ENCODE measurements at regions not wholly inside any gene's neighbourhood (a gene's known extent, or its start where the extent isn't known, plus 50 kb on each side); places are given as distances from the start of the nearest gene placed in this dataset.

GRCh38 chr15:95922431-95922830 lies 408.1 kb upstream of the NR2F2 start (continued):
- TF ChIP-seq, protein P1, sequence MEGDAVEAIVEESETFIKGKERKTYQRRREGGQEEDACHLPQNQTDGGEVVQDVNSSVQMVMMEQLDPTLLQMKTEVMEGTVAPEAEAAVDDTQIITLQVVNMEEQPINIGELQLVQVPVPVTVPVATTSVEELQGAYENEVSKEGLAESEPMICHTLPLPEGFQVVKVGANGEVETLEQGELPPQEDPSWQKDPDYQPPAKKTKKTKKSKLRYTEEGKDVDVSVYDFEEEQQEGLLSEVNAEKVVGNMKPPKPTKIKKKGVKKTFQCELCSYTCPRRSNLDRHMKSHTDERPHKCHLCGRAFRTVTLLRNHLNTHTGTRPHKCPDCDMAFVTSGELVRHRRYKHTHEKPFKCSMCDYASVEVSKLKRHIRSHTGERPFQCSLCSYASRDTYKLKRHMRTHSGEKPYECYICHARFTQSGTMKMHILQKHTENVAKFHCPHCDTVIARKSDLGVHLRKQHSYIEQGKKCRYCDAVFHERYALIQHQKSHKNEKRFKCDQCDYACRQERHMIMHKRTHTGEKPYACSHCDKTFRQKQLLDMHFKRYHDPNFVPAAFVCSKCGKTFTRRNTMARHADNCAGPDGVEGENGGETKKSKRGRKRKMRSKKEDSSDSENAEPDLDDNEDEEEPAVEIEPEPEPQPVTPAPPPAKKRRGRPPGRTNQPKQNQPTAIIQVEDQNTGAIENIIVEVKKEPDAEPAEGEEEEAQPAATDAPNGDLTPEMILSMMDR (CRISPR knock-in tag; IDR thresholded peaks at IDR 0.05) = peak; percentile 50
- TF ChIP-seq ZNF709 (CRISPR knock-in tag; IDR thresholded peaks at IDR 0.05) = no peak
- TF ChIP-seq ZFAT (CRISPR knock-in tag; conservative IDR thresholded peaks at IDR 0.05) = no peak

DNA sequence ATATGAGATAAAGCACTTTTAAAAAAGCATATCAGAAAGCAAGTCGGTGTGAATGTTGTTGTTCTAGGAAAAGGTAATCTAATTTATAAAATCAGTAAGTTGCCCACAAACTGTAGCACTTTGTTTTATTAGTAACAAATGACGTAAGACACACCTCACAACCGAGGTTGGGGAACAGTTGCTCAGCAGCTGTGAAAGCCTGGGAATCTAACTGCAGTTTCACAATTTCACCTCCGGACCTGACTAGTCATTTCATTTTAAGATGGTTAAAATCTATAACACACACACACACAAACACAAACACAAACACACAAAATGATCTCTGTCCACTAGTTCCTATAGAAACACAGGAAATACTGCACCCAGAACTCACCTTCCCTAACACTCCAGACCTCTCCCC lies 406.7 kb upstream of the NR2F2 start:
- no peak for FAIRE-seq
- Histone ChIP-seq H2AFZ (ENCODE audit: low read length) (no peak overlapping the region), H3K27me3 (ENCODE audit: control insufficient read depth in 1 of 2, insufficient read depth in 2 of 2, low read length in 2 of 2) (no peaks in the 10 kb centered on the region), H3K79me2 (ENCODE audit: insufficient read depth, low read length) (no peaks in the 10 kb centered on the region), H3K4me3 (replicated peaks in 1 of 3; ENCODE audit: insufficient read depth in 1 of 3, low read depth in 2 of 3, low read length in 3 of 3) (no peak overlapping the region), H3K9me3 (ENCODE audit: low read length) (no peaks in the 10 kb centered on the region), H3K4me2 (ENCODE audit: low read depth, low read length) (no peak overlapping the region), H3K9ac (ENCODE audit: insufficient read depth, low read depth, low read length) (no peak overlapping the region), H4K20me1 (ENCODE audit: insufficient read depth, low read length) (no peaks in the 10 kb centered on the region), H3K27ac (ENCODE audit: extremely low read length, insufficient read depth, low read length) (no peak overlapping the region), H3K36me3 (replicated peaks in 1 of 2; ENCODE audit: control insufficient read depth in 1 of 2, insufficient read depth in 2 of 2, low read length in 2 of 2) (no peaks in the 10 kb centered on the region), H3K4me1 (ENCODE audit: insufficient read depth, low read length) (peaks cover 5% of the 10 kb centered on the region; the same call in 1 of the 2 replicates)
- 29% methylated on average over 4 of the region's 4 CpGs for WGBS (ENCODE audit: low lambda C conversion rate)
- DNase-seq (ENCODE audit: low spot score) = no peak
- BruUV-seq (replicated peaks) = no TSS peak
- intact Hi-C loops (cut with micrococcal nuclease; ENCODE audit: unreplicated experiment) (no loop called here), in situ Hi-C loops (cut with HindIII; ENCODE audit: extremely low pct_ligation_motif_present, low pct_unique_long_range_greater_than_20kb) (no loop called here)
- ChIA-PET CTCF (ENCODE audit: low intra/inter-chr PET ratio, low total read pairs) (no interaction called here), POLR2A (no interaction called here)
- TF ChIP-seq ZNF549 (CRISPR knock-in tag; IDR thresholded peaks at IDR 0.05) = no peak
- TF ChIP-seq ZNF547 (CRISPR knock-in tag; IDR thresholded peaks at IDR 0.05) = no peak
- no peak for TF ChIP-seq CENPT (CRISPR knock-in tag; IDR thresholded peaks at IDR 0.05; ENCODE audit: low read depth)
- no peak for TF ChIP-seq YY1 (IDR thresholded peaks at IDR 0.05; ENCODE audit: insufficient read depth, insufficient replicate concordance, low read depth, low read length)
- TF ChIP-seq ADNP (CRISPR knock-in tag; IDR thresholded peaks at IDR 0.05) = no peak
- TF ChIP-seq, protein P2, sequence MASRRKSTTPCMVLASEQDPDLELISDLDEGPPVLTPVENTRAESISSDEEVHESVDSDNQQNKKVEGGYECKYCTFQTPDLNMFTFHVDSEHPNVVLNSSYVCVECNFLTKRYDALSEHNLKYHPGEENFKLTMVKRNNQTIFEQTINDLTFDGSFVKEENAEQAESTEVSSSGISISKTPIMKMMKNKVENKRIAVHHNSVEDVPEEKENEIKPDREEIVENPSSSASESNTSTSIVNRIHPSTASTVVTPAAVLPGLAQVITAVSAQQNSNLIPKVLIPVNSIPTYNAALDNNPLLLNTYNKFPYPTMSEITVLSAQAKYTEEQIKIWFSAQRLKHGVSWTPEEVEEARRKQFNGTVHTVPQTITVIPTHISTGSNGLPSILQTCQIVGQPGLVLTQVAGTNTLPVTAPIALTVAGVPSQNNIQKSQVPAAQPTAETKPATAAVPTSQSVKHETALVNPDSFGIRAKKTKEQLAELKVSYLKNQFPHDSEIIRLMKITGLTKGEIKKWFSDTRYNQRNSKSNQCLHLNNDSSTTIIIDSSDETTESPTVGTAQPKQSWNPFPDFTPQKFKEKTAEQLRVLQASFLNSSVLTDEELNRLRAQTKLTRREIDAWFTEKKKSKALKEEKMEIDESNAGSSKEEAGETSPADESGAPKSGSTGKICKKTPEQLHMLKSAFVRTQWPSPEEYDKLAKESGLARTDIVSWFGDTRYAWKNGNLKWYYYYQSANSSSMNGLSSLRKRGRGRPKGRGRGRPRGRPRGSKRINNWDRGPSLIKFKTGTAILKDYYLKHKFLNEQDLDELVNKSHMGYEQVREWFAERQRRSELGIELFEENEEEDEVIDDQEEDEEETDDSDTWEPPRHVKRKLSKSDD (CRISPR knock-in tag; IDR thresholded peaks at IDR 0.05; ENCODE audit: low read depth) = no peak
- TF ChIP-seq JUN (CRISPR knock-in tag; IDR thresholded peaks at IDR 0.05) = no peak
- TF ChIP-seq SNAI1 (CRISPR knock-in tag; IDR thresholded peaks at IDR 0.05; ENCODE audit: borderline replicate concordance) = no peak
- ATAC-seq = no peak
